HS-5 (cell line): ENCODE measurements at regions not wholly inside any gene's neighbourhood (a gene's known extent, or its start where the extent isn't known, plus 50 kb on each side); places are given as distances from the start of the nearest gene placed in this dataset.

Source experiments
- DNase-seq: peaks from one replicate; pipeline ENCODE4 v3.0.0-alpha.2; 2012; ENCODE audit warnings: low read depth

- no peak for DNase-seq
These were observed 404.1 kb downstream of the SHANK2 start for GRCh38 chr11:70848243-70848750.

- no peak for DNase-seq
These were observed 403.3 kb downstream of the SHANK2 start for GRCh38 chr11:70849031-70849430.

GRCh38 chr11:70851308-70851707, 401.1 kb downstream of the SHANK2 start:
- DNase-seq = no peak

DNA sequence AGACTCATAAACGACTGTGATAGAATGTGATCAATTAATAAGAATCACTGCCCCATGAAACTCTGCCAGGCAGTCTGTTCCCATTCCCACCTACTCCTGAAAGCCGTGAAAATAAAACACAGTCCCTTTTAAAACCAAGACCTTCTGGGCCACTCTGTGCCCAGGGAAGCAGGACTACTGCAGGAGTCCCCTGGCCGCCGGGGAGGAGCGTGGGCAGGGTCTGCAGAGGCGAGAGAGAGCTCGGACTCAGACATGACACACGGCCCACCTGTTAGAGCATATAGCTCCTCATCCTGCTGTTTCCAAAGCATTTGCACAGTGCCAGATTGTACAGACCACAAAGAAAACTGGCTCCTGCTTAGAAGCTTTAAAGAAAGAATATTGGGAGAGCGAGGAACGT, 400.5 kb downstream of the SHANK2 start:
- DNase-seq = no peak

GRCh38 chr11:70853068-70853769, 399.2 kb downstream of the SHANK2 start:
- DNase-seq = no peak

DNA sequence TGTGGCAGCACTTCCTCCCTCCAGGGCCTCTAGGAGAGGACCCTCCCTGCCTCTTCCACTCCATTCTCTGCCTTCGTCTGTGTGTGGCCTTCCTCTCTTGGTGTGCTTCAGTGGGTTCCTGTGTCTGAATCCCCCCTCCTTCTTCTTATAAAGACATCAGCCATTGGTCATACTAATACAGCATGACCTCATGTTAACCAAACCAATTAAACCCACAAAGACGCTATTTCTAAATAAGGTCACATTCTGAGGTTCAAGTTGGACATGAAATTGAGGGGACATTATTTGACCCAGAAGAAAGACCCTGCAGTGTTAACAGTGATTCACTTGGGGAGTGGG, 398.6 kb downstream of the SHANK2 start:
- DNase-seq = no peak

GRCh38 chr11:70854201-70854600, 398.2 kb downstream of the SHANK2 start:
- DNase-seq = no peak

DNA sequence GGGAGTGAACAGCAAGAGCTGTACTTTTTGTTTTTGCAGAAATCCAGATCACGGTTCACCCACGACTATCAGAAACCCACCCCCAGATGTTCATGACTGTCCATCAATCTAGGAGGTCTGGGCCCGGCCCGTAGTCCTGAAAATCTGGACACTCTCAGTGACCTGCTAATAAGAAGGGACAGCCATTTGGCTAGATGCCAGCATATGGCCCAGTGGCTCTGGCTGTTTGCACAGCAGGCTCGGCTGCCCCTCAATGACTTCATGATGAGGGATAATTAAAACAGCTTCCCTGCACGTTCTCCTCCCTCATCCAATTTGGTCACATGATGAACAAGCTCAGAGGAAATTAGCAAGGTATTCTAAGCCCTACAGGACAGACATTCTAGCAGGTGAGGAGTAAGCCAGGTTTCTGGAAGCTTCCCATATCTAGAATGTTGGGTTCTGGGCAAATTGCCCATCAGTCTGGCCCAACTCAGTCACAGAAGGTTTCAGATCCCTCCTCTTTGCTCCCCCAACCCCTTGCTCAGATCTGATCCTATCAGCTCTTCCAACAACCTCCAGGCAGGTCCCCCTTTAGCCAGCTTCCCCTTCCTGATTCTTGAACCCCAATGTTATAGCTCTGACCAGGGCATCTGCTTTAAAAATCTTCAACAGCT, 397.3 kb downstream of the SHANK2 start:
- no peak for DNase-seq

GRCh38 chr11:70857894-70858293, 394.5 kb downstream of the SHANK2 start:
- no peak for DNase-seq

DNA sequence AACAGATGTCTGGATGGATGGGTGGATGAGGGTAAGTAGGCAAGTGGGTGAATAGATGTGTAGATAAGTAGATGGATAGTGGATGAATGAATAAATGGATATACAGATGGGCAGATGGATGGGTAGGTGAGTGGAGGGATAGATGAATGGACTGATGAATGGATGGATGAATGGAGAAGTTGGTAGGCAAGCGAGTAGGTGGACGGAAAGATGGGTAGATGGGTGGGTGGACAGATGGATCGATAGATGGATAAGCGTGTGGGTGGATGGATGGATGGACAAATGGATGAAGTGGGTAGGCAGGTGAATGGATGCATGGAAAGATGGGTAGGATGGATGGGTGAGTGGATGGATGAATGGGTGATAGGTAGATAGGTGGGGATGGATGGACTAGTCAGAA, 393.2 kb downstream of the SHANK2 start:
- DNase-seq = no peak

GRCh38 chr11:70860888-70861287, 391.5 kb downstream of the SHANK2 start:
- DNase-seq = no peak

DNA sequence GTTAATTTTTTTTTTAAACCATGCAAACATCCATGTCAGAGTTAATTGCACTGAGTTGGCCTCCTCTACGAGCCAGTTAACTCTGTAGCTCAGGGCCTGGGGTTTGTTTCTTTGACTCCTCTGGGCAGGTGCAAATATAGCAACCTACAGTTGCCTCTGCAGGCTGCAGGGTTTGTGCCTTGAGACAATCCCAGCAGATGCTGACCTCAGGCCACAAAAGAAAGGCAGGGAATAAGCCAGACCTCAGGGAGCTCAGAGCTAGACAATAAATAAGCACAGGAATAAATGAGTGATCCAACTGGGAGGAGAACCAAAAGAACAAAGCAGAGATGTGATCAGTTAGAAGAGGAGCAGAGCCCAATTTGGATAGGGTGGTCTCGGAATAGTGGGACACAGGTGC, 390.8 kb downstream of the SHANK2 start:
- DNase-seq = no peak

GRCh38 chr11:70862093-70862492, 390.3 kb downstream of the SHANK2 start:
- no peak for DNase-seq

DNA sequence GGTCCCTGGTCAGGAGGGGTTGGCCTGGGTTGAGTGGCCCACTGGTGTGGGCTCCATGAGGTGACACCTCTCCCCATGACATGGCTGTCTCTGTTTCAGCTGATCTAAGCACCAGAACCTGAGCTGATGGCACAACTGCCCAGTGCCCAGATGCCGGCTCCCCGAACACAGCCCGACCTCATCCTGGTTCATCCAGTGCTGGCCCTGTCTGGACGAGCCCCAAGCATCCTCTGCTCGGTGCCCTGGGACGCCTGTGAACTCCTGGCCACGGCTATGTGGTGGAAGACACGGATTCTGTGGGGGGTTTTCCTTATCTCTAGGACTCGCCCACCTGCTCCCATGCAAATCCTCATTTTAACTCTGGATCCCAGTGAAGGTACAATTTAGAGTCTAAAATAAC, 389.2 kb downstream of the SHANK2 start:
- no peak for DNase-seq

- DNase-seq = no peak
These were observed 388.4 kb downstream of the SHANK2 start for GRCh38 chr11:70863993-70864392.

DNA sequence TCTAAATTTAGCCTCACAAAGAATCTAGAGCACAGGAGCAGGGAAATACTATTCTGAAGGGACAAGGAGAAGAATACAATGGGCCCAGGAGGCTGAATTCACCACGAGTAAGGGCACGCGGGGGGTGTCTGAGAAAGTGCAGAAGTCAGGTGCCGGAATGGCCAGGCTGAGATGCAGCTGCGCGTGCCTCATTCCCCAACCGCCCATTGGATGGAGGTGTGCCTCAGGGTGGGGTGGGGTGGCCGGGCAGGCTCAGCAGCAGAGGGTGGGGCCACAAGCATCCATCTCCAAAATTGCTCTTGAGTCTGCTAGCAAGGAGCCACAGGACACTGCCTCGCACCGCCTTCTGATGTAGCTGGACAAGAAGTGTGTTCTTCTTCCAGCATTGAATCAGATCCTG, 387.0 kb downstream of the SHANK2 start:
- no peak for DNase-seq

- no peak for DNase-seq
These were observed 385.5 kb downstream of the SHANK2 start for GRCh38 chr11:70866834-70867233.

- DNase-seq = no peak
These were observed 384.9 kb downstream of the SHANK2 start for GRCh38 chr11:70867281-70868047.

- DNase-seq = no peak
These were observed 384.0 kb downstream of the SHANK2 start for GRCh38 chr11:70868341-70868885.

DNA sequence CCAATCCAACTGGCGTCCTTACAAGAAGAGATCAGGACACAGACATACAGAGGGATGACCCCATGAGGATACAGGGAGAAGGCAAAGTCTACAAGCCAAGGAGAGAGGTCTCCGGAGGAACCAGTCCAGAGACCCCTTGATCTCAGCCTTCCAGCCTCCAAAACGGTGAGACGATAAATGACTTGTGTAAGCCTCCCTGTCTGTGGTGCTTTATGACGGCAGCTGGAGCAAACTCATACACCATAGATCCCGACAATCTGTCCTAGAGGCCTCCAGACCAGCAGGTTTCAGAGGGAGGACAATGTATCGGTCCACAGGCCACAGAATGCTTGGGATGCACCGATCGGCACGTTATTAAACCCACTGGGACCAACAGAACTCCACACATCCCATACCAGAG, 383.3 kb downstream of the SHANK2 start:
- no peak for DNase-seq

GRCh38 chr11:70871881-70872280, 380.5 kb downstream of the SHANK2 start:
- DNase-seq = no peak

GRCh38 chr11:70872299-70872698, 380.1 kb downstream of the SHANK2 start:
- DNase-seq = no peak
